ENCODE measurements at regions not wholly inside any gene's neighbourhood (a gene's known extent, or its start where the extent isn't known, plus 50 kb on each side); places are given as distances from the start of the nearest gene placed in this dataset.

- Histone ChIP-seq H3K9me3 (no peaks in the 10 kb centered on the region), H3K4me3 (no peak overlapping the region), H3K36me3 (no peaks in the 10 kb centered on the region), H3K27ac (no peak overlapping the region), H3K4me1 (no peaks in the 10 kb centered on the region), H3K27me3 (peaks cover 0 to 33% of the 10 kb centered on the region in 2 donors)
- ATAC-seq (no peak), DNase-seq (no peak)
- intact Hi-C loops (cut with DNase I), result no loop called here
- no peak for TF ChIP-seq CTCF (IDR thresholded peaks at IDR 0.05)
Observed at GRCh38 chr18:78913830-78914231, 65.8 kb upstream of the SALL3 start.

- H3K9me3 ChIP-seq, result no peaks in the 10 kb centered on the region
- DNase-seq (no peak), ATAC-seq (no peak)
- TF ChIP-seq CTCF (IDR thresholded peaks at IDR 0.05), result no peak
- peaks cover 0 to 33% of the 10 kb centered on the region in 2 donors for H3K27me3 ChIP-seq
- no peak overlapping the region for H3K27ac ChIP-seq
- H3K4me3 ChIP-seq, result no peak overlapping the region
- H3K36me3 ChIP-seq, result no peaks in the 10 kb centered on the region
- no peaks in the 10 kb centered on the region for H3K4me1 ChIP-seq
- intact Hi-C loops (cut with DNase I), result no loop called here
Observed at GRCh38 chr18:78914249-78914935, 65.2 kb upstream of the SALL3 start.

GRCh38 chr18:78915446-78916008, 64.1 kb upstream of the SALL3 start:
- Histone ChIP-seq H3K4me3 (no peak overlapping the region), H3K4me1 (no peaks in the 10 kb centered on the region), H3K27me3 (peaks cover 0 to 33% of the 10 kb centered on the region in 2 donors), H3K36me3 (no peaks in the 10 kb centered on the region), H3K9me3 (no peaks in the 10 kb centered on the region), H3K27ac (no peak overlapping the region)
- intact Hi-C loops (cut with DNase I), result no loop called here
- no peak for TF ChIP-seq CTCF (IDR thresholded peaks at IDR 0.05)
- ATAC-seq, result no peak
- DNase-seq, result no peak

GRCh38 chr18:78918707-78919106, 60.9 kb upstream of the SALL3 start:
- H3K27ac ChIP-seq, result no peak overlapping the region
- no peak for DNase-seq
- no peaks in the 10 kb centered on the region for H3K36me3 ChIP-seq
- peaks cover 0 to 21% of the 10 kb centered on the region in 2 donors for H3K27me3 ChIP-seq
- H3K4me1 ChIP-seq, result no peaks in the 10 kb centered on the region
- no peaks in the 10 kb centered on the region for H3K9me3 ChIP-seq
- intact Hi-C loops (cut with DNase I), result no loop called here
- H3K4me3 ChIP-seq, result no peak overlapping the region
- no peak for TF ChIP-seq CTCF (IDR thresholded peaks at IDR 0.05)
- ATAC-seq, result no peak

GRCh38 chr18:78919956-78920355, 59.7 kb upstream of the SALL3 start:
- Histone ChIP-seq H3K9me3 (no peaks in the 10 kb centered on the region), H3K4me1 (no peaks in the 10 kb centered on the region), H3K27me3 (peaks cover 0 to 9% of the 10 kb centered on the region in 2 donors), H3K27ac (no peak overlapping the region), H3K36me3 (no peaks in the 10 kb centered on the region), H3K4me3 (no peak overlapping the region)
- DNase-seq, result no peak
- no peak for ATAC-seq
- TF ChIP-seq CTCF (IDR thresholded peaks at IDR 0.05), result no peak
- intact Hi-C loops (cut with DNase I), result no loop called here

All from left lung (tissue), 4 donors.